SK-N-SH (cell line): ENCODE measurements at regions not wholly inside any gene's neighbourhood (a gene's known extent, or its start where the extent isn't known, plus 50 kb on each side); places are given as distances from the start of the nearest gene placed in this dataset.

Experiments used
- CTCF ChIA-PET: fragments of 300-600, 350-600 bp; formaldehyde crosslinking; extraction: SDS; loops from one replicate; lab custom pipeline; 2021; lab: Yijun Ruan, JAX
- POLR2A ChIA-PET: fragments of 350-600 bp; sonication (Branson Sonifier 250); formaldehyde crosslinking; extraction: SDS; loops from one replicate; lab custom pipeline; 2020; ENCODE audit warnings: antibody characterized with exemption, inconsistent platforms; lab: Yijun Ruan, JAX
- DNase-seq: peaks from one replicate; pipeline ENCODE4 v3.0.0; 2012
- H2AFZ ChIP-seq: fragments of 200-600 bp; sonication (generic); 2 replicates; pipeline ENCODE4 v1.8.1; 2016; ENCODE audit warnings: antibody characterized with exemption, mild to moderate bottlenecking, low read depth
- H3F3A ChIP-seq: fragments of 200-600 bp; sonication (generic); replicated peaks from 2 replicates; pipeline ENCODE3; 2016; ENCODE audit warnings: antibody characterized with exemption, mild to moderate bottlenecking; ENCODE audit not compliant: insufficient read depth
- H3K27ac ChIP-seq, 2 experiments: fragments of 200-500 bp in 1 of 2; fragments of 200-600 bp in 1 of 2; sonication (Bioruptor generic) in 1 of 2; sonication (generic), shearing (Covaris generic) in 1 of 2; 2 replicates each; pipeline versions ENCODE4 v1.5.1 to v1.6.1; 2014 to 2016; ENCODE audit warnings: low read depth in 2 of 2, inconsistent platforms in 1 of 2, low read length in 1 of 2, mild to moderate bottlenecking in 1 of 2, mixed read lengths in 1 of 2
- H3K27me3 ChIP-seq: fragments of 200-600 bp; sonication (generic), shearing (Covaris generic); 2 replicates; pipeline ENCODE4 v1.6.1; 2016; ENCODE audit warnings: mixed run types; ENCODE audit not compliant: insufficient read depth
- H3K36me3 ChIP-seq, 2 experiments: fragments of 200-500 bp in 1 of 2; fragments of 200-600 bp in 1 of 2; sonication (Bioruptor generic) in 1 of 2; sonication (generic) in 1 of 2; replicated peaks in 1 of 2; 2 replicates each; pipeline versions ENCODE3 to v1.5.1; 2014 to 2016; ENCODE audit warnings: low read length in 1 of 2, mild to moderate bottlenecking in 1 of 2; ENCODE audit not compliant: insufficient read depth in 2 of 2, control insufficient read depth in 1 of 2
- H3K4me1 ChIP-seq, 2 experiments: fragments of 200-500 bp in 1 of 2; fragments of 200-600 bp in 1 of 2; sonication (Bioruptor generic) in 1 of 2; sonication (generic), shearing (Covaris generic) in 1 of 2; 2 replicates each; pipeline versions ENCODE4 v1.5.1 to v1.6.1; 2014 to 2016; ENCODE audit warnings: low read depth in 1 of 2, low read length in 1 of 2, mixed run types in 1 of 2; ENCODE audit not compliant: insufficient read depth in 2 of 2, control insufficient read depth in 1 of 2
- H3K4me2 ChIP-seq: fragments of 200-600 bp; sonication (generic), shearing (Covaris generic); 2 replicates; pipeline ENCODE4 v1.6.1; 2017; ENCODE audit warnings: mixed run types
- H3K4me3 ChIP-seq, 2 experiments: fragments of 200-500 bp in 1 of 2; fragments of 200-600 bp in 1 of 2; sonication (Bioruptor generic) in 1 of 2; sonication (generic), shearing (Covaris generic) in 1 of 2; 2 replicates each; pipeline versions ENCODE4 v1.5.1 to v1.8.1; 2014 to 2016; ENCODE audit warnings: low read depth in 2 of 2, inconsistent platforms in 1 of 2, low read length in 1 of 2, mild to moderate bottlenecking in 1 of 2, mixed read lengths in 1 of 2, moderate library complexity in 1 of 2
- H3K79me2 ChIP-seq: fragments of 200-600 bp; sonication (generic); 2 replicates; pipeline ENCODE4 v1.8.1; 2017; ENCODE audit warnings: mild to moderate bottlenecking; ENCODE audit not compliant: insufficient read depth
- H3K9ac ChIP-seq: fragments of 200-600 bp; sonication (generic); 2 replicates; pipeline ENCODE4 v1.6.1; 2017; ENCODE audit warnings: mixed run types
- H3K9me2 ChIP-seq: fragments of 200-600 bp; sonication (generic); 2 replicates; pipeline ENCODE4 v1.6.1; 2017; ENCODE audit warnings: mixed run types
- H3K9me3 ChIP-seq: fragments of 200-600 bp; sonication (generic); 2 replicates; pipeline ENCODE4 v1.6.1; 2017; ENCODE audit warnings: mixed run types, mild to moderate bottlenecking, moderate library complexity
- H4K20me1 ChIP-seq: fragments of 200-600 bp; sonication (generic); 2 replicates; pipeline ENCODE4 v1.6.1; 2017; ENCODE audit warnings: mild to moderate bottlenecking, mixed run types; ENCODE audit not compliant: insufficient read depth
- CHD2 ChIP-seq: fragments of 150-350 bp; IDR thresholded peaks from 2 replicates; pipeline ENCODE4 v1.6.1; 2018; ENCODE audit warnings: low read length; ENCODE audit not compliant: partially characterized antibody
- ELF1 ChIP-seq: IDR thresholded peaks from 2 replicates; pipeline ENCODE4 v1.4.0; 2012
- FOXJ3 ChIP-seq: sonication (generic); formaldehyde crosslinking; IDR thresholded peaks from 2 replicates; pipeline ENCODE4 v1.5.1; 2020; ENCODE audit warnings: mild to moderate bottlenecking, missing genetic modification reagents
- IRF3 ChIP-seq: fragments of 150-350 bp; IDR thresholded peaks from 2 replicates; pipeline ENCODE4 v1.6.1; 2016; ENCODE audit warnings: mild to moderate bottlenecking, low read depth, low read length
- MAX ChIP-seq: IDR thresholded peaks from 2 replicates; pipeline ENCODE4 v1.4.0; 2012; ENCODE audit warnings: low read depth
- MXI1 ChIP-seq: IDR thresholded peaks from 2 replicates; pipeline ENCODE4 v1.6.1; 2012; ENCODE audit warnings: mild to moderate bottlenecking, low read depth, low read length, improper control_type of control experiment
- NFIC ChIP-seq: IDR thresholded peaks from 2 replicates; pipeline ENCODE4 v1.4.0; 2012; ENCODE audit warnings: borderline replicate concordance
- POLR2AphosphoS5 ChIP-seq: IDR thresholded peaks from 2 replicates; pipeline ENCODE4 v1.6.1; 2012; ENCODE audit warnings: low read depth, low read length
- RCOR1 ChIP-seq: fragments of 150-350 bp; IDR thresholded peaks from 2 replicates; pipeline ENCODE4 v1.6.1; 2017; ENCODE audit warnings: antibody characterized with exemption, low read length
- REST ChIP-seq: IDR thresholded peaks from 2 replicates; pipeline ENCODE4 v1.6.1; 2012; ENCODE audit warnings: mild to moderate bottlenecking, low read depth, low read length, moderate library complexity
- RFX5 ChIP-seq: IDR thresholded peaks from 2 replicates; pipeline ENCODE4 v1.6.1; 2012; ENCODE audit warnings: mild to moderate bottlenecking, improper control_type of control experiment, low read length
- RXRA ChIP-seq: IDR thresholded peaks from 2 replicates; pipeline ENCODE4 v1.4.0; 2012; ENCODE audit warnings: low read depth, mild to moderate bottlenecking, borderline replicate concordance
- SIN3A ChIP-seq: IDR thresholded peaks from 2 replicates; pipeline ENCODE4 v1.6.1; 2012; ENCODE audit warnings: low read depth, mild to moderate bottlenecking, low read length, moderate library complexity, borderline replicate concordance
- SMC3 ChIP-seq: IDR thresholded peaks from 2 replicates; pipeline ENCODE4 v1.6.1; 2012; ENCODE audit warnings: low read depth, low read length, improper control_type of control experiment
- TEAD4 ChIP-seq: IDR thresholded peaks from 2 replicates; pipeline ENCODE4 v1.4.0; 2012; ENCODE audit warnings: mild to moderate bottlenecking, borderline replicate concordance; ENCODE audit not compliant: insufficient read depth
- USF1 ChIP-seq: IDR thresholded peaks from 2 replicates; pipeline ENCODE4 v1.4.0; 2012; ENCODE audit warnings: low read depth, borderline replicate concordance
- ZBTB33 ChIP-seq: IDR thresholded peaks from 2 replicates; pipeline ENCODE4 v1.4.0; 2012; ENCODE audit warnings: low read depth, borderline replicate concordance
- WGBS: methylation state at CpG from one replicate; pipeline ENCODE4 v1.1.6; 2017; ENCODE audit warnings: low lambda C conversion rate; 5-methylcytosine and 5-hydroxymethylcytosine counted together

GRCh38 chr6:92784235-92784634 lies 635.1 kb downstream of the EPHA7 start:
- Histone ChIP-seq H2AFZ (no peak overlapping the region), H3K4me2 (no peak overlapping the region), H3K27ac (no peak overlapping the region), H3K27me3 (no peaks in the 10 kb centered on the region), H3F3A (no peaks in the 10 kb centered on the region), H3K4me1 (no peaks in the 10 kb centered on the region), H3K4me3 (no peak overlapping the region), H3K9me2 (no peaks in the 10 kb centered on the region), H3K36me3 (no peaks in the 10 kb centered on the region), H4K20me1 (no peaks in the 10 kb centered on the region), H3K9me3 (no peaks in the 10 kb centered on the region; the same call in 1 of the 2 replicates), H3K9ac (no peak overlapping the region), H3K79me2 (no peaks in the 10 kb centered on the region)
- 0% methylated on average over 1 of the region's 1 CpG for WGBS
- no peak for DNase-seq
- ChIA-PET CTCF (no interaction called here), POLR2A (no interaction called here)
- TF ChIP-seq ELF1 (no peak), REST (no peak), SMC3 (no peak), POLR2AphosphoS5 (no peak), CHD2 (no peak), RXRA (no peak), IRF3 (no peak), NFIC (no peak), MAX (no peak), FOXJ3 (CRISPR knock-in tag) (no peak), ZBTB33 (no peak), USF1 (no peak), SIN3A (no peak), RCOR1 (no peak), MXI1 (no peak), RFX5 (no peak), TEAD4 (no peak)
